Brain microvascular endothelial cell (primary cell): ENCODE measurements at regions not wholly inside any gene's neighbourhood (a gene's known extent, or its start where the extent isn't known, plus 50 kb on each side); places are given as distances from the start of the nearest gene placed in this dataset.
A peak's percentile ranks its signal among the peaks of the same experiment; 100 is the strongest.

Experiments
- DNase-seq: peaks from one replicate; pipeline ENCODE4 v3.0.0-alpha.2; 2020
- H3K27ac ChIP-seq: fragments of 250-450 bp; sonication (Bioruptor Pico); 2 replicates; pipeline ENCODE4 v1.5.1; 2020; ENCODE audit warnings: mild to moderate bottlenecking, moderate library complexity
- H3K27me3 ChIP-seq: fragments of 250-450 bp; sonication (Bioruptor Pico); replicated peaks from 2 replicates; pipeline ENCODE4 v1.5.1; 2020; ENCODE audit warnings: mild to moderate bottlenecking
- H3K36me3 ChIP-seq: fragments of 250-450 bp; sonication (Bioruptor Pico); replicated peaks from 2 replicates; pipeline ENCODE4 v1.5.1; 2020; ENCODE audit warnings: mild to moderate bottlenecking
- H3K4me3 ChIP-seq: 2 replicates; pipeline ENCODE4 v1.5.1; 2011; ENCODE audit warnings: low read depth, mild to moderate bottlenecking, control low read depth, low read length, moderate library complexity
- CTCF ChIP-seq: IDR thresholded peaks from 2 replicates; pipeline ENCODE4 v1.5.1; 2011; ENCODE audit warnings: low read depth, mild to moderate bottlenecking, moderate library complexity, low read length, control low read depth, inconsistent platforms; ENCODE audit errors: missing control alignments
- in situ Hi-C: cut with HindIII; loops from 2 replicates; pipeline ENCODE4 v1.10.0; 2017; ENCODE audit warnings: low sequenced_read_pairs, low pct_ligation_motif_present

- no peak for TF ChIP-seq CTCF
- Histone ChIP-seq H3K4me3 (no peak overlapping the region), H3K36me3 (no peaks in the 10 kb centered on the region), H3K27me3 (no peaks in the 10 kb centered on the region), H3K27ac (no peak overlapping the region)
- in situ Hi-C loops = no loop called here
- no peak for DNase-seq
Measured at GRCh38 chr12:78753058-78753457, 111.5 kb upstream of the SYT1 start.

GRCh38 chr12:78756936-78757335, 107.6 kb upstream of the SYT1 start:
- TF ChIP-seq CTCF = no peak
- in situ Hi-C loops = no loop called here
- H3K4me3 ChIP-seq = no peak overlapping the region
- no peaks in the 10 kb centered on the region for H3K27me3 ChIP-seq
- H3K36me3 ChIP-seq = no peaks in the 10 kb centered on the region
- H3K27ac ChIP-seq = no peak overlapping the region
- no peak for DNase-seq

GRCh38 chr12:78759367-78759766, 105.2 kb upstream of the SYT1 start:
- peak; percentile 46 for DNase-seq
- no peak overlapping the region for H3K4me3 ChIP-seq
- H3K27ac ChIP-seq = no peak overlapping the region
- in situ Hi-C loops = no loop called here
- no peaks in the 10 kb centered on the region for H3K36me3 ChIP-seq
- H3K27me3 ChIP-seq = no peaks in the 10 kb centered on the region
- no peak for TF ChIP-seq CTCF

- Histone ChIP-seq H3K4me3 (no peak overlapping the region), H3K27ac (no peak overlapping the region), H3K36me3 (no peaks in the 10 kb centered on the region), H3K27me3 (no peaks in the 10 kb centered on the region)
- no peak for TF ChIP-seq CTCF
- in situ Hi-C loops = no loop called here
- DNase-seq = no peak
Measured at GRCh38 chr12:78760906-78761305, 103.7 kb upstream of the SYT1 start.

- no peak for TF ChIP-seq CTCF
- H3K4me3 ChIP-seq = no peak overlapping the region
- H3K27ac ChIP-seq = no peak overlapping the region
Measured at GRCh38 chr12:78764913-78765312, 99.7 kb upstream of the SYT1 start.

GRCh38 chr12:78767264-78767981, 97.2 kb upstream of the SYT1 start:
- Histone ChIP-seq H3K27ac (no peak overlapping the region), H3K36me3 (no peaks in the 10 kb centered on the region), H3K27me3 (no peaks in the 10 kb centered on the region), H3K4me3 (no peak overlapping the region)
- DNase-seq = no peak
- in situ Hi-C loops = no loop called here
- no peak for TF ChIP-seq CTCF

More at GRCh38 chr12:78764913-78765312, 99.7 kb upstream of the SYT1 start:
- no peaks in the 10 kb centered on the region for H3K27me3 ChIP-seq
- no peak for DNase-seq
- in situ Hi-C loops = no loop called here
- no peaks in the 10 kb centered on the region for H3K36me3 ChIP-seq
